H9 (cell line): ENCODE measurements at regions not wholly inside any gene's neighbourhood (a gene's known extent, or its start where the extent isn't known, plus 50 kb on each side); places are given as distances from the start of the nearest gene placed in this dataset.

Experiments
- DNase-seq: peaks from one replicate; pipeline ENCODE4 v3.0.0-alpha.2; 2017
- H2AFZ ChIP-seq: one replicate; pipeline ENCODE4 v1.6.1; 2013; ENCODE audit warnings: mild to moderate bottlenecking, low read length, control low read depth, moderate library complexity
- H2AK5ac ChIP-seq: 2 replicates; pipeline ENCODE4 v1.6.1; 2013; ENCODE audit warnings: low read length, control low read depth, mixed read lengths; ENCODE audit not compliant: insufficient read length
- H2BK120ac ChIP-seq: one replicate; pipeline ENCODE4 v1.6.1; 2013; ENCODE audit warnings: low read depth, mild to moderate bottlenecking, low read length, control low read depth, inconsistent platforms; ENCODE audit not compliant: poor library complexity, severe bottlenecking
- H2BK12ac ChIP-seq: 2 replicates; pipeline ENCODE4 v1.6.1; 2013; ENCODE audit warnings: low read length, control low read depth, mixed read lengths, low read depth; ENCODE audit not compliant: insufficient read length
- H2BK15ac ChIP-seq: 2 replicates; pipeline ENCODE4 v1.6.1; 2013; ENCODE audit warnings: low read depth, low read length, control low read depth
- H2BK20ac ChIP-seq: one replicate; pipeline ENCODE4 v1.6.1; 2013; ENCODE audit warnings: low read depth, mild to moderate bottlenecking, low read length, control low read depth, inconsistent platforms; ENCODE audit not compliant: poor library complexity, severe bottlenecking
- H2BK5ac ChIP-seq: 2 replicates; pipeline ENCODE4 v1.6.1; 2013; ENCODE audit warnings: low read length, control low read depth, mixed read lengths; ENCODE audit not compliant: insufficient read length
- H3K14ac ChIP-seq: 2 replicates; pipeline ENCODE4 v1.6.1; 2013; ENCODE audit warnings: low read length, control low read depth; ENCODE audit not compliant: insufficient read depth
- H3K18ac ChIP-seq: 2 replicates; pipeline ENCODE4 v1.6.1; 2013; ENCODE audit warnings: low read depth, mild to moderate bottlenecking, mixed read lengths, low read length, control low read depth; ENCODE audit not compliant: insufficient read length
- H3K23ac ChIP-seq: 2 replicates; pipeline ENCODE4 v1.6.1; 2013; ENCODE audit warnings: low read length, control low read depth, mixed read lengths, low read depth; ENCODE audit not compliant: insufficient read length
- H3K23me2 ChIP-seq: 2 replicates; pipeline ENCODE4 v1.6.1; 2013; ENCODE audit warnings: low read depth, mild to moderate bottlenecking, mixed read lengths, low read length, control low read depth; ENCODE audit not compliant: insufficient read length, poor library complexity, severe bottlenecking
- H3K27ac ChIP-seq: 2 replicates; pipeline ENCODE4 v1.5.1; 2013; ENCODE audit warnings: low read length, control low read depth, mixed read lengths, low read depth; ENCODE audit not compliant: insufficient read length
- H3K27me3 ChIP-seq: 2 replicates; pipeline ENCODE4 v1.6.1; 2013; ENCODE audit warnings: low read length, control low read depth, inconsistent platforms; ENCODE audit not compliant: insufficient read depth
- H3K4ac ChIP-seq: 2 replicates; pipeline ENCODE4 v1.6.1; 2013; ENCODE audit warnings: low read depth, mild to moderate bottlenecking, control low read depth, inconsistent platforms, low read length, moderate library complexity
- H3K4me1 ChIP-seq: 2 replicates; pipeline ENCODE4 v1.6.1; 2013; ENCODE audit warnings: low read length, control low read depth, inconsistent platforms; ENCODE audit not compliant: insufficient read depth
- H3K4me2 ChIP-seq: 2 replicates; pipeline ENCODE4 v1.6.1; 2013; ENCODE audit warnings: low read length, control low read depth, mixed read lengths; ENCODE audit not compliant: insufficient read length, insufficient read depth
- H3K56ac ChIP-seq: 2 replicates; pipeline ENCODE4 v1.6.1; 2013; ENCODE audit warnings: low read depth, mild to moderate bottlenecking, mixed read lengths, low read length, control low read depth; ENCODE audit not compliant: insufficient read length
- H3K79me1 ChIP-seq: 2 replicates; pipeline ENCODE4 v1.6.1; 2013; ENCODE audit warnings: low read depth, mild to moderate bottlenecking, moderate library complexity, low read length, control low read depth, inconsistent platforms; ENCODE audit not compliant: insufficient read depth, poor library complexity, severe bottlenecking
- H3K79me2 ChIP-seq: 2 replicates; pipeline ENCODE4 v1.6.1; 2013; ENCODE audit warnings: low read length, control low read depth, inconsistent platforms; ENCODE audit not compliant: insufficient read depth
- H3K9ac ChIP-seq: 2 replicates; pipeline ENCODE4 v1.6.1; 2013; ENCODE audit warnings: low read length, control low read depth, mixed read lengths; ENCODE audit not compliant: insufficient read length; ENCODE audit errors: extremely low read depth
- H3K9me3 ChIP-seq: one replicate; pipeline ENCODE4 v1.6.1; 2013; ENCODE audit warnings: low read depth, low read length, inconsistent platforms; ENCODE audit not compliant: control insufficient read depth
- H3T11ph ChIP-seq: one replicate; pipeline ENCODE4 v1.6.1; 2013; ENCODE audit warnings: mild to moderate bottlenecking, low read length, control low read depth, inconsistent platforms
- H4K20me1 ChIP-seq: one replicate; pipeline ENCODE4 v1.6.1; 2013; ENCODE audit not compliant: control insufficient read depth, insufficient read length, insufficient read depth
- H4K5ac ChIP-seq: 2 replicates; pipeline ENCODE4 v1.6.1; 2013; ENCODE audit warnings: low read depth, mild to moderate bottlenecking, mixed read lengths, low read length, control low read depth; ENCODE audit not compliant: insufficient read length
- H4K8ac ChIP-seq: replicated peaks from 2 replicates; pipeline ENCODE4 v1.6.1; 2013; ENCODE audit warnings: low read length, control low read depth, mixed read lengths, low read depth; ENCODE audit not compliant: insufficient read length
- H4K91ac ChIP-seq: 2 replicates; pipeline ENCODE4 v1.6.1; 2013; ENCODE audit warnings: low read depth, mild to moderate bottlenecking, moderate library complexity, mixed read lengths, low read length, control low read depth; ENCODE audit not compliant: insufficient read length
- H3K27ac Mint-ChIP-seq, 3 experiments: 2 replicates in 2 of 3; 3 replicates in 1 of 3; pipeline ENCODE4 v1.8.0; 2020 to 2021; ENCODE audit warnings: mixed read lengths in 3 of 3, mild to moderate bottlenecking in 1 of 3, moderate library complexity in 1 of 3
- H3K27me3 Mint-ChIP-seq: 2 replicates; pipeline ENCODE4 v1.8.0; 2021; ENCODE audit warnings: low read depth, mild to moderate bottlenecking, moderate library complexity, mixed read lengths
- H3K36me3 Mint-ChIP-seq, 3 experiments: 2 replicates in 2 of 3; 3 replicates in 1 of 3; pipeline ENCODE4 v1.8.0; 2020 to 2021; ENCODE audit warnings: low read depth in 3 of 3, mixed read lengths in 3 of 3; ENCODE audit not compliant: insufficient read depth in 1 of 3
- H3K4me1 Mint-ChIP-seq, 2 experiments: 2 replicates each; pipeline ENCODE4 v1.8.0; 2020; ENCODE audit warnings: mixed read lengths in 2 of 2
- H3K4me3 Mint-ChIP-seq, 2 experiments: 2 replicates in 1 of 2; 3 replicates in 1 of 2; pipeline ENCODE4 v1.8.0; 2020 to 2021; ENCODE audit warnings: mild to moderate bottlenecking in 2 of 2, mixed read lengths in 2 of 2, moderate library complexity in 1 of 2
- H3K9me3 Mint-ChIP-seq, 2 experiments: 2 replicates in 1 of 2; 3 replicates in 1 of 2; pipeline ENCODE4 v1.8.0; 2020; ENCODE audit warnings: mild to moderate bottlenecking in 2 of 2, mixed read lengths in 2 of 2, moderate library complexity in 1 of 2
- TF ChIP-seq, protein P1 (sequence below): fragments of 200-600 bp; sonication (generic); conservative IDR thresholded peaks from 3 replicates; pipeline ENCODE4 v1.8.0; 2021; ENCODE audit warnings: antibody characterized with exemption, mild to moderate bottlenecking

DNA sequence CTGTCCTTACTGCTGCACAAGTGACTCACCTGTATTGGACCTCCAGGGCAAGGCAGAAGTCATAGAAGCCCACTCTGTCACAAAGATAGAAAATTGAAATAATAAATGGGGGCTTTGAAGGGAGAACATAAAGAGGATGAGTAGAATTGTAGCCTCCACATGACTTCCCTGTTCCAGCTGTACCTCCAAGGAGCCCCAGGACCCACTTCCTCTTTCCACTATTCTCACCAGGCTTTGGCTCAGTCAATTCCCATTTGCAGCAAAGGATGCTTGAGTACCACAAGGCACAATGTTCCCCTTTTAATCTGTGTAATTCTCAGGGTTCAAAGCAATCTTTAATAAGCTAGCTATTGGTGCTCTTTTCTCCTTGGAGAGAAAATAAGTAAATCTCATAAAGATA, 512.1 kb downstream of the TOX3 start:
- H3K4me2 ChIP-seq = no peak overlapping the region
- H2BK20ac ChIP-seq = no peak overlapping the region
- Mint-ChIP-seq H3K27me3 (no peaks in the 10 kb centered on the region; the same call in 1 of the 2 replicates), H3K36me3 (no peaks in the 10 kb centered on the region), H3K27ac (no peak overlapping the region), H3K4me3 (no peak overlapping the region), H3K9me3 (no peaks in the 10 kb centered on the region), H3K4me1 (no peaks in the 10 kb centered on the region)
- H3K18ac ChIP-seq = no peak overlapping the region
- no peak overlapping the region for H3K23ac ChIP-seq
- H3K79me2 ChIP-seq = no peaks in the 10 kb centered on the region
- H3K27me3 ChIP-seq = no peaks in the 10 kb centered on the region
- no peaks in the 10 kb centered on the region for H3K79me1 ChIP-seq
- no peak overlapping the region for H2AFZ ChIP-seq
- no peak overlapping the region for H3K9ac ChIP-seq
- H4K20me1 ChIP-seq = no peaks in the 10 kb centered on the region
- no peak overlapping the region for H3K14ac ChIP-seq
- no peaks in the 10 kb centered on the region for H3K23me2 ChIP-seq
- no peak overlapping the region for H4K5ac ChIP-seq
- H3K9me3 ChIP-seq = no peaks in the 10 kb centered on the region
- H3K56ac ChIP-seq = no peak overlapping the region
- H3K4me1 ChIP-seq = no peaks in the 10 kb centered on the region
- no peak overlapping the region for H3T11ph ChIP-seq
- H3K4ac ChIP-seq = no peak overlapping the region
- H2BK12ac ChIP-seq = no peak overlapping the region
- H2BK5ac ChIP-seq = no peak overlapping the region
- no peak overlapping the region for H2BK15ac ChIP-seq
- H4K91ac ChIP-seq = no peak overlapping the region
- no peak for DNase-seq
- TF ChIP-seq, protein P1, sequence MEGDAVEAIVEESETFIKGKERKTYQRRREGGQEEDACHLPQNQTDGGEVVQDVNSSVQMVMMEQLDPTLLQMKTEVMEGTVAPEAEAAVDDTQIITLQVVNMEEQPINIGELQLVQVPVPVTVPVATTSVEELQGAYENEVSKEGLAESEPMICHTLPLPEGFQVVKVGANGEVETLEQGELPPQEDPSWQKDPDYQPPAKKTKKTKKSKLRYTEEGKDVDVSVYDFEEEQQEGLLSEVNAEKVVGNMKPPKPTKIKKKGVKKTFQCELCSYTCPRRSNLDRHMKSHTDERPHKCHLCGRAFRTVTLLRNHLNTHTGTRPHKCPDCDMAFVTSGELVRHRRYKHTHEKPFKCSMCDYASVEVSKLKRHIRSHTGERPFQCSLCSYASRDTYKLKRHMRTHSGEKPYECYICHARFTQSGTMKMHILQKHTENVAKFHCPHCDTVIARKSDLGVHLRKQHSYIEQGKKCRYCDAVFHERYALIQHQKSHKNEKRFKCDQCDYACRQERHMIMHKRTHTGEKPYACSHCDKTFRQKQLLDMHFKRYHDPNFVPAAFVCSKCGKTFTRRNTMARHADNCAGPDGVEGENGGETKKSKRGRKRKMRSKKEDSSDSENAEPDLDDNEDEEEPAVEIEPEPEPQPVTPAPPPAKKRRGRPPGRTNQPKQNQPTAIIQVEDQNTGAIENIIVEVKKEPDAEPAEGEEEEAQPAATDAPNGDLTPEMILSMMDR = no peak
- no peak overlapping the region for H2BK120ac ChIP-seq
- no peak overlapping the region for H4K8ac ChIP-seq
- H2AK5ac ChIP-seq = no peak overlapping the region
- no peak overlapping the region for H3K27ac ChIP-seq
